ENCODE measurements at regions not wholly inside any gene's neighbourhood (a gene's known extent, or its start where the extent isn't known, plus 50 kb on each side); places are given as distances from the start of the nearest gene placed in this dataset.
"Not testable (repeated sequence)": the region's sequence is repeated elsewhere in the genome, so short reads cannot be mapped to it uniquely, and the experiment has no call there.

GRCh38 chr2:172287605-172288315 is 139.6 kb upstream of the ITGA6 start:
- no peak for DNase-seq (ENCODE audit: low read depth)

- peak; percentile 19 for DNase-seq (ENCODE audit: low read depth)
Observed at GRCh38 chr2:172288603-172289002, 138.8 kb upstream of the ITGA6 start.

- no peak for DNase-seq (ENCODE audit: low read depth)
Observed at GRCh38 chr2:172293952-172294351, 133.4 kb upstream of the ITGA6 start.

DNA sequence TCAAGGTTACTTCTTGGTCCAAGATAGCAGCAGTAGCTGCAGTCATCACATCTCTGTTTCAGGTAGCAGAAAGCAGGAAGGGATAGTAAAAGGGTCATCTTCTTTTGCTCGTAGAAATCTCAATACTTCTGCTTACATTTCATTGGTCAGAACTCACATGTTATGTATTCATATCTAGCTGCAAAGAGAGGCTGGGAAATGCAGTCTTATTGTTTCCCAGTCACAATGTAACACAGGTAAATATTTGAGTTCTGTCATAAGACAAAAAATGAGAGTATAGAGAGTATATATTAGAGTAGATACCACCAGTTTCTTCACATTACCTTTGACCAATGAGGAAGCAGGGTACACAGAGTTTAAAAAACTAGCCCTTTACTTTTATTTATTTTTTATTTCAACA is 132.4 kb upstream of the ITGA6 start:
- DNase-seq (ENCODE audit: low read depth): no peak

DNA sequence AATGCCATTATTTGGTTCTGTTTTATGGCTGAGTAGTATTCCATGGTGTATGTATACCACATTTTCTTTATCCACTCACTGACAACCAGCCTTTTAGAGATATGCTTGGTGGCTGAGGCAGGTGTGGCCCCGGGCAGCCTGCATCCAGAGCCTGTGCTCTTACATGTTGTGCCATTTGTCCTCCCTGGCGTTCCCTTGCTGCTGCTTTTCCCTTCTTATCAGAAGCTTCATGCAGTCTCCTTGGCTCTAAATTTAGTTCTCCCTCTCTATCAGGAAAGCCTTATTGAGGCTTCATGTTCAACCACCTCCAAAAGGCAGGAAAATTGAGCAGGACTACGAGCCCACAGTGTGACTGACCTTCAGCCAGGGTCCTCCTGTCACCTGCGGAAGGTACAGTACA is 131.7 kb upstream of the ITGA6 start:
- no peak for DNase-seq (ENCODE audit: low read depth)

- DNase-seq (ENCODE audit: low read depth): no peak
Observed at GRCh38 chr2:172296267-172297046, 130.9 kb upstream of the ITGA6 start.

DNA sequence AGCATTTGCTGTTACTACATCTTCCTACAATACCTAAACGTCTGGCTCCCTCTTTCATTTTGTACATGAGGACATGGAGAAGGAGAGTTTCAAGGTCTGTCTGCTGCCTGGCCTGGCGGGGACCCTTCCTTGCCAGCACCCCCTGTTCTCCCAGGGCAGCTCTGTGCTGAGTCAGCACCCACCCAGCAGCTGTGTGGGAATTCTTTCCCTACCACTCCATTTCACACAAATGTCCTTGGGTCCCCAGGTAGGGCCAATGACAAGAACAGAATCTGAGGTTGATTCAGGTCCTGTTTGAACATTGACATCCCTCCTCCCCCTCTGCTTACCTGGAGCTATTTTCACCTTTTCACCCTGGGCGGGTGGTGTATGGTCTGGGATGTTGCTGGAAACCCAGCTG is 129.9 kb upstream of the ITGA6 start:
- DNase-seq (ENCODE audit: low read depth): no peak

GRCh38 chr2:172297950-172298349 is 129.4 kb upstream of the ITGA6 start:
- DNase-seq (ENCODE audit: low read depth): no peak

GRCh38 chr2:172299741-172300140 is 127.6 kb upstream of the ITGA6 start:
- no peak for DNase-seq (ENCODE audit: low read depth)

GRCh38 chr2:172300851-172301250 is 126.5 kb upstream of the ITGA6 start:
- DNase-seq (ENCODE audit: low read depth): no peak

DNA sequence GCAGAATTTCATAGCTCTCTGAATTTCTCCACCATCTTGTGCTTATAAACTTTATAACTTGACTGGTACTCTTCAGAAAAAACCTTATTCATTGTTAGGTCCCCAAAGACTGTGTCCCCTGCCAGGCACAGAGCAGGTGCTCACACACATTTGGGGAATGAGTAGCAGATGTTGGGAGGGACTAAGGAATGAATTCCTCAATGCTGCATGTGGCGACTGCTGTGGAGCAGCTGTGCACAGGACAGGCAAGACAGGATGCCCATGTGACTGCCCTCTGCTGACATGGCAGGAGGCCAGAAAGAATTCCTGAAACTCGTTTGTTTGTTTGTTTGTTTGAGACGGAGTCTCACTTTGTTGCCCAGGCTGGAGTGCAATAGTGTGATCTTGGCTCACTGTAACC is 122.3 kb upstream of the ITGA6 start:
- no peak for DNase-seq (ENCODE audit: low read depth)

DNA sequence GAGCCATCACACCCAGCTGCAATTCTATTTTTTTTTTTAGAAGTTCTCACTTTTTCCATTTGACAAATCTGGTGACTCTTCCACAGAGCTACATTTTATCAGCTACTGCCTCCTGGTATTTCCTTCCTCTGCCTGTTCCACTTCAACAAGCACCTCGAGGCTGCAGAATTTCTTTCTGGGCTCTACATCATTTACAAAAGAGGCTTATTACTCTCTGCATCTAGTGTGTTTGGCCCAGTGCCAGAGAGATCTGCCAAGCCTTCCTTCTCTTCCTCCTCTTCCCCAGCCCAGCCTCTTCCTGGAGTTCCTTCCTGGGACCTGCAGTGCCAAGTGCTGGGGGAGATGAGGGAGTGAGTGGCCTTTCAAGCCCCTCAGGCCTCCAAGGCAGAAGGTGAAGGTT is 119.6 kb upstream of the ITGA6 start:
- no peak for DNase-seq (ENCODE audit: low read depth)

DNA sequence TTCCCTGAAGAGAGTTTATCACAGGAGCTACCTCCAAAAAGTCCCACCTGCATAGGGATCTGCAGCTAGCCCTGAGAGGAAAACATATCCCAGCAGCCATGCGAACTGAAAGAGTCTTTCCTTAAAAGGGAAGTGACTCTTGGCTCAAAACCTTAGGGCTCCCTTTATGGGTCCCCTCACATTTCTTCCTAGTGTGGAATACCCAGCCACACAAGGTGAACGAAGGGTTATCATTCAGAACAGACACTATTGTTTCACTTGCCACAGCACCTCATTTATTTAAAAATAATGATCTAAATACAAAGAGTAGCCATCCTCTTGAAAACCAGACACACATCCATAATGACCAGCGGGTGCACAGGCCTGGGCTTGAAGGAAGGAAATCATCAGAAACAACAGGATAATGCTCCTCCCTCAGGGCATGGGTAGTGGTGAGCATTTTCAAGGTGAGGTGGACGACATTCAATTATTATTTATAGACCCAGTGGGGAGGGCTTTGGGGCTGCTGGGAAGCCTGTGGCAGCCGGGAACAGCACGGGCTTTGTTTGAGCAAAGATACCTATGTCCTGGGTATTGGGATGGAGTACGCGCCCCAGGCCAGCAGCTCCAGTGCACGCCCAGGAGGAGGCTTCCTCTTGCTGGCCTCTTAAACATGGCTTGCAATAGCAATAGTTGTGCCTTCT is 119.0 kb upstream of the ITGA6 start:
- DNase-seq (ENCODE audit: low read depth): no peak

DNA sequence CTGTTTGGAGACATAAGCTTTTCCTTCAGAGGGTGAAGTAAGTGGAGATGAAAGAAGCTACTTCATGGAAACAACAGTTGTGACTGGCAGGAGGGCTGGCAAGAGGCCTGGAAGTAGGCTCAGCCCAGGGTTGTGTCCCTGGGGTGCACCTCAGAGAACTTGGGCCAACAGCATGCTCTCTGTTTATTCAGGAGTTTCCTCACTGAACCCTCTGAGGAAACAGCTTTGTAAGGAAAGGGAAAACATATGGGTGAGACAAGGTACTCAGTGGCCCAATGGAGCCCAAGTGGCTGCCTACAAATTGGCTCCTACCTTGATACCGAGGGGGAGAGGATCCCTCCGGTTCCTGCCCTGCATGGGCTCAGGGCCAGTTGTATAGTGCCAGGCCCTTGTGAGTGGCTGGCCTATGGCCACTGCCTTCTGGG is 115.5 kb upstream of the ITGA6 start:
- no peak for DNase-seq (ENCODE audit: low read depth)

- no peak for DNase-seq (ENCODE audit: low read depth)
Observed at GRCh38 chr2:172313715-172314341, 113.6 kb upstream of the ITGA6 start.

DNA sequence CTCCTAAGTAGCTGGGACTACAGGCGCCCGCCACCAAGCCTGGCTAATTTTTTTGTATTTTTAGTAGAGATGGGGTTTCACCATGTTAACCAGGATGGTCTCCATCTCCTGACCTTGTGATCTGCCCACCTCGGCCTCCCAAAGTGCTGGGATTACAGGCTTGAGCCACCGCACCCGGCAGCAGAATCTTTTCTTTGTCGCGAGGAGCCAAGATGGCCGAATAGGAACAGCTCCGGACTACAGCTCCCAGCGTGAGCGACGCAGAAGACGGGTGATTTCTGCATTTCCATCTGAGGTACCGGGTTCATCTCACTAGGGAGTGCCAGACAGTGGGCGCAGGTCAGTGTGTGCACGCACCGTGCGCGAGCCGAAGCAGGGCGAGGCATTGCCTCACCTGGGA is 112.3 kb upstream of the ITGA6 start:
- not testable (repeated sequence) for DNase-seq (ENCODE audit: low read depth)

- no peak for DNase-seq (ENCODE audit: low read depth)
Observed at GRCh38 chr2:172322049-172322448, 105.3 kb upstream of the ITGA6 start.

DNA sequence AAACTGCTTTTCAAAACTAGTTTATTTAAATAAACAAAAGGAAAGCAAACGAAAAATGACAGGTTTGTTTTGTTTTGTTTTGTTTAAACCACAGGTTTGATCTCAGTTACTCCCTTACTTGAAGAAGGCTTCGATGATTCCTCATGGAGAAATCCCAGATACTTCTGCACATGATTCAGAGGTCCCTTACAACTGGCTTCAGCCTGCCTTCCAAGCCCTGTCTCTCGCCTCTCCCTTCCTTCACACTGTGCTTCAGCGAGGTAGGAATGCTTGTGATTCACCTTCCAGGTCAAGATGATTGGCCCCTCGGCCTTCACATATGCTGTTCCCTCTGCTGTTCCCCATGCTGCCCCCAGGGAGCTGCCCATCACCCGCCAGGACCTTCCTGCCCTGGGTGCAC is 104.1 kb upstream of the ITGA6 start:
- DNase-seq (ENCODE audit: low read depth): no peak

GRCh38 chr2:172323861-172324597 is 103.4 kb upstream of the ITGA6 start:
- DNase-seq (ENCODE audit: low read depth): no peak

DNA sequence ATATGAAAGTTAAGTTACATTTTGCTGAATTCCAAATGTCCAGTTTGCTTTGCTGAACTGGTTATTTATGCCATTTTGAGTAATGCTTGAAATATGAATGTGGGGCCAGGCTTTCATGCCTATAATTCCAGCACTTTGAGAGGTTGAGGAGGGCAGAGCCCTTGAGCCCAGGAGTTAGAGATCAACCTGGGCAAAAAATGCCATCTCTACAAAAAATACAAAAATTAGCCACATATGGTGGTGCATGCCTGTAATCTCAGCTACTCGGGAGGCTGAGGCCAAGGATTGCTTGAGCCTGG is 101.2 kb upstream of the ITGA6 start:
- DNase-seq (ENCODE audit: low read depth): no peak

DNA sequence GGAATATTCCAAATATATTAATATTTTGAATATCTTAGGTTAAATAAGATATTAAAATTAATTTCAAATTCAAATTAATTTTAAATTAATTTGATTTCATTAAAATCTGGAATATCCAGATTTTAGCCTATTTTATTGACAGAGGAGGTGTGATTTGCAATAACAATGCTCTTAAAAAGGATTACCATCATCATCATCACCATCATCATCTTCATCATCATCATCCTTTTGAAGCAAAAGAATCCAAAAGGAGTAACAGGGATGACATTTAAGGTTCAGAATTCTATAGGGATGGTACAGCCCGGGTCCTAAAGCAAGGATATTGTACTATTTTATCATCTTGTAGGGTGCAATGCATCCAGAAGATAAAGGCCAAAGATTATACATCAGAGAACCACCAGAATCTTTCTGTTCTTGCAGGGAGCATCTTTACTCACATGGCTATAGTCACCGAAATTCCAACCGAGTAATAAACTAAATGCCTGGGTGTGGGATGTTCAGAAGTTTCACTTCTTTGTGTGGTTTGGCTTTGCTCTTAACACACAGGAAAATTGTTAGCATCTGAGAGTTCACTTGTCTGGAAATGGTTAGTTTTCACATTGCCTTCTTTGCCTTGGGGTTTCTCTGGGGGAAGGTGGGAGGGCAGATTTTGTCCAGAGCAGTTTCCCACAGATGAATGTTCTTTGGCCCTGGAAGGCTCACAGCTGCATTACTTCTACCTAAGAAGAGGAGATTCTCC is 99.1 kb upstream of the ITGA6 start:
- no peak for DNase-seq (ENCODE audit: low read depth)

DNA sequence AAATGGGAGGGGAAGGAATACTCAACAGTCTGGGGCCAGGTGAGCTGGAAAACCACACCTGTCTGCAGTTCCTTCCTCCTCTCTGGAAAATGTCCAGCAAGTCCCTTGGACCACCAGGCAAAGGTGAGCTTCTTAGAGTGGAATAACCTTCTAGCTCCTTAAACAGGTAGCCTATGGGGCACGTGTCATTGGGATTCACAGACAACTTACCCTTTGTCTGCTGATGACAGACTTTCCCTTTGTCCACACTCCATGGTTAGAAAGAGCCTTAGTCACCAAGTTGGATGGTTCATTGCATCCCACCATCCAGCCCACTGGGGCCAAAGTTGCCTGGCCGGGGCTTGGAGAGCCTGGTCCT is 98.0 kb upstream of the ITGA6 start:
- DNase-seq (ENCODE audit: low read depth): no peak

Measured in stimulated activated CD4-positive, alpha-beta T cell treated with anti-CD3 and anti-CD28 coated beads, Interleukin-2, amount 100 ng/mL, for 4 hours (primary cell).